RWPE1 (cell line): ENCODE measurements at regions not wholly inside any gene's neighbourhood (a gene's known extent, or its start where the extent isn't known, plus 50 kb on each side); places are given as distances from the start of the nearest gene placed in this dataset.

Source experiments
- CTCF ChIA-PET: fragments of 350-600 bp; sonication (Branson Sonifier 250); formaldehyde crosslinking; extraction: SDS; loops from one replicate; lab custom pipeline; 2021; lab: Yijun Ruan, JAX
- POLR2A ChIA-PET: fragments of 400-600 bp; formaldehyde crosslinking; extraction: SDS; loops from one replicate; lab custom pipeline; 2020; ENCODE audit warnings: antibody characterized with exemption; ENCODE audit not compliant: low non-redundant PET; lab: Yijun Ruan, JAX
- DNase-seq: peaks from one replicate; pipeline ENCODE4 v3.0.0; 2012; ENCODE audit warnings: low spot score
- H3K27ac ChIP-seq: fragments of 450-650 bp; 2 replicates; pipeline ENCODE4 v1.5.1; 2017
- TF ChIP-seq, protein P1 (sequence below): fragments of 450-650 bp; conservative IDR thresholded peaks from 2 replicates; pipeline ENCODE4 v1.5.1; 2017; ENCODE audit warnings: low read depth, mild to moderate bottlenecking

DNA sequence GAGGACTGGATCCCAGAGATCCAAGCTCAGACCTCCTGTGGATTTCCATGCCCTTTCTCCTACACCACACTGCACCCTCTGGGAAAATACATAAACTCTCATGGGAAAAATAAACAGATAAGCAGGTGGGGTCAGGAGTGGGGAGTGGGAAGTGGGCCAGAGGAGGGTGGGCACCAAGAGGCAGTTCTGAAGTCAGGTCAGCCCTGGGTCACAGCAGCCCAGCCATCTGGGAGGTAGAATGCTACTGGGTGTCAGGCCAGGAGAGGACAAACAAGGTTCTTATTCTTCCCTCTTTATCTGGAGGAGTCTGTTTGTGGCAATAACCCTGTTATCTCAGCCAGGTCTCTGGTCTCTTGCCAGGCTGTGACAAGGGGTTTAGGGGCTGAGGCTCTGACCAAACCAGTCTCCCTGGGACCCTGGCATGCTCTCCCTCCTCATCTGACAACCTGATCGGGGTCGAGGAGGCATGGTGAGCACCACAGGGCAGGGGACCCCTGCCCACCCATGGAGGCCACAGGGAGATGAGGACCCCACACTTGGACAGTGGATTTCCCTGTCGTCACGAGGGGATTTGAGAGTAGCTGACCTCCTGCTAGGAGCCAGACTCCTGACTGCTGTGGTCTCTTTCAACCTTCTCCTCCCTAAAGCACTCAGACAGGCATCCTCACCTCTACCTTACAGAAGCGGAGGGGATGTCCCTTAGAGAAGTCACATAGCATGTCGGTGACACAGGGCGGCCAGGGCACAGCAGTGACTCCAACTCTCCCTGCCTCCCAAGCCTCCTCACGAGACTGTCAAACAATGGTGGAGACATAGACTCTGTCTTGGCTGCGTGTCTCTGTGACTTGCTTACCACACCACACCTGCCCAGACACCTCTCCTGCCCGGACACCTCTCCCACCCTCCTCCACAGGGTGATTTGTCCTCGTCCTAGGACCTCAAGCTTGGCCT is 51.3 kb upstream of the IFFO2 start:
- TF ChIP-seq, protein P1, sequence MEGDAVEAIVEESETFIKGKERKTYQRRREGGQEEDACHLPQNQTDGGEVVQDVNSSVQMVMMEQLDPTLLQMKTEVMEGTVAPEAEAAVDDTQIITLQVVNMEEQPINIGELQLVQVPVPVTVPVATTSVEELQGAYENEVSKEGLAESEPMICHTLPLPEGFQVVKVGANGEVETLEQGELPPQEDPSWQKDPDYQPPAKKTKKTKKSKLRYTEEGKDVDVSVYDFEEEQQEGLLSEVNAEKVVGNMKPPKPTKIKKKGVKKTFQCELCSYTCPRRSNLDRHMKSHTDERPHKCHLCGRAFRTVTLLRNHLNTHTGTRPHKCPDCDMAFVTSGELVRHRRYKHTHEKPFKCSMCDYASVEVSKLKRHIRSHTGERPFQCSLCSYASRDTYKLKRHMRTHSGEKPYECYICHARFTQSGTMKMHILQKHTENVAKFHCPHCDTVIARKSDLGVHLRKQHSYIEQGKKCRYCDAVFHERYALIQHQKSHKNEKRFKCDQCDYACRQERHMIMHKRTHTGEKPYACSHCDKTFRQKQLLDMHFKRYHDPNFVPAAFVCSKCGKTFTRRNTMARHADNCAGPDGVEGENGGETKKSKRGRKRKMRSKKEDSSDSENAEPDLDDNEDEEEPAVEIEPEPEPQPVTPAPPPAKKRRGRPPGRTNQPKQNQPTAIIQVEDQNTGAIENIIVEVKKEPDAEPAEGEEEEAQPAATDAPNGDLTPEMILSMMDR: no peak
- DNase-seq: no peak
- ChIA-PET POLR2A (no interaction called here), CTCF (no interaction called here)
- H3K27ac ChIP-seq: no peak overlapping the region

GRCh38 chr1:19006837-19007271 is 50.4 kb upstream of the IFFO2 start:
- DNase-seq: no peak
- CTCF ChIA-PET: no interaction called here
- POLR2A ChIA-PET: no interaction called here

More at GRCh38 chr1:19006837-19007271, 50.4 kb upstream of the IFFO2 start:
- H3K27ac ChIP-seq: no peak overlapping the region
- TF ChIP-seq, protein P1: no peak
